GM12865 (cell line): ENCODE measurements at regions not wholly inside any gene's neighbourhood (a gene's known extent, or its start where the extent isn't known, plus 50 kb on each side); places are given as distances from the start of the nearest gene placed in this dataset.

Experiments
- DNase-seq: peaks from one replicate; pipeline ENCODE4 v3.0.0; 2010; ENCODE audit warnings: low read depth
- H3K4me3 ChIP-seq: 2 replicates; pipeline ENCODE4 v1.5.1; 2011; ENCODE audit warnings: mild to moderate bottlenecking, low read depth, low read length, control low read depth
- CTCF ChIP-seq: IDR thresholded peaks from 2 replicates; pipeline ENCODE4 v1.5.1; 2011; ENCODE audit warnings: low read length, control low read depth, low read depth, inconsistent platforms; ENCODE audit not compliant: insufficient read depth; ENCODE audit errors: missing control alignments

- H3K4me3 ChIP-seq, result no peak overlapping the region
- no peak for TF ChIP-seq CTCF
- DNase-seq, result no peak
These were observed 755.8 kb upstream of the LCORL start for GRCh38 chr4:18777190-18777930.

DNA sequence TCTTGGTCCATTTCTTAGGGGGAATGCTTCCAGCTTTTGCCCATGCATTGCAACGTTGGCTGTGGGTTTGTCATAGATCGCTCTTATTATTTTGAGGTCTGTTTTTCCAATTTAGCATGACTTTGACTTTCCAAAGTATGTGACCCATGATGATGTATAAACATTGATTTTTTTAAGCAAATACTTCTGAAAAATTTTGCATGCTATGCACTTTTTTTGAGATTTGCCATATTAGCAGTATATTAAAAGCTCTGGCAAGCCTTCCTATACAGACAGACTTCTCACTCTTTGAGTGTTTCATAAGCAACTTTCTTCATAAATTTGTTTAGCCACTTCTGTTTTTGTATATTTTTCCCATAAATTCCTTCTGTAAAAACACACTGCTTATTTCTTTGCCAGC lies 746.4 kb upstream of the LCORL start:
- no peak overlapping the region for H3K4me3 ChIP-seq
- no peak for TF ChIP-seq CTCF
- DNase-seq, result no peak

DNA sequence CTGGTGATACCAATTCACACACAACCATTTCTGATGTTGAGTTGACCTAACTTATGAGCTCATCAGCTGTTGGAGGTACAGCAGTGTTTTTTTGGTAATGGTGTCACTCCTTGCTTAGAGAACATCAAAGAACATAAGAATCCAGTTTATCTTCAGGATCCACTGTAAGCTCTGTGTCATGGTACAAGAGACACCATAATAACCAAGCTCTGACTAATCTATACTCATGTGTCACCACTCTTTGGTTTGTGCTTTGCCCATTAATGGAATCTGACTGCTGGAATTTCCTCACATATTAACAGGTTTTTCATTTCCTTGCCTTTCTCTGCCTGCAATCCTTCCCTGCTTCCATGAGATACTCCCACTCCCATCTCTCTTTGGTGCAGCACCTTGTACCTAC lies 735.1 kb upstream of the LCORL start:
- no peak for DNase-seq
- no peak for TF ChIP-seq CTCF
- no peak overlapping the region for H3K4me3 ChIP-seq

DNA sequence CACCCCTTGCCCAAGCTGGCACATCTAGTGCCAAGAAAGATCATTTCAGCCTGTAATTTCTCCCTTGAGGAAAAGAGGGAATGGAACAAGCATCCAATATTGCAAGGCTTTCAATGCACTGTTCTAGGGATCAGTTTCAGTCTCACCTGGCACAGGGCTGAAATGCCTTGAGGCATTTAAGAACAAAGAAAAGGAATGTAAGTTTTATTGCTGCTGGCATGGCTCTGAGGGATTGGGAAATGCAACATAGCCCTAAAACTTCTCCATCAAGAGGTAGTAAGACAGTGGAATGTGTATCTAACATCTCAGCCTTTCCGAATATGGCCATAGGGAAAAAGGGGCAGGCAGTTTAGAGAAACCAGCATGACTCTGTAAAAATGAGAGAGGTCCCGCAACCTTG lies 732.6 kb upstream of the LCORL start:
- no peak for DNase-seq
- no peak for TF ChIP-seq CTCF
- H3K4me3 ChIP-seq, result no peak overlapping the region

DNA sequence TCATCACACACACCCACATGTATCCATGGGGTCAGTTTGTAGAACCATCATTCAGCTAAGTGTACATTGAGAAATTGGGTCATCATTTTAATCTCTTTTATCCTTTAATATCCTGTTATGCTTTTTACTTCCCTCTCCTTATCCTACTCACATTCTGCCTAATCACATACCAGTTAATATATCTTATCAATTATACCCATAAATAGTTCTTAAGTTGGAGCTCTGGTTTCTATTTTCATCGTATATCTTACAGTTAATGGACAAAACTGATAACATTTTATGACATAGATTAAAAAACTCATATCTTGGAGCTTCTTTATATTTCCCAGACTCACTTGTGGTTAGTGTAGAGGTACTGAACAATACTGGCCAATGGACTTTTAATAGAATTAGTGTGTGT lies 729.5 kb upstream of the LCORL start:
- DNase-seq, result no peak
- no peak overlapping the region for H3K4me3 ChIP-seq
- TF ChIP-seq CTCF, result no peak

- no peak for TF ChIP-seq CTCF
- H3K4me3 ChIP-seq, result no peak overlapping the region
These were observed 727.8 kb upstream of the LCORL start for GRCh38 chr4:18749391-18749790.

GRCh38 chr4:18736551-18736950 lies 715.0 kb upstream of the LCORL start:
- no peak for TF ChIP-seq CTCF
- DNase-seq, result no peak
- no peak overlapping the region for H3K4me3 ChIP-seq

More at GRCh38 chr4:18749391-18749790, 727.8 kb upstream of the LCORL start:
- DNase-seq, result no peak
